ENCODE measurements at regions not wholly inside any gene's neighbourhood (a gene's known extent, or its start where the extent isn't known, plus 50 kb on each side); places are given as distances from the start of the nearest gene placed in this dataset.

GRCh38 chr1:204812842-204813241 is 57.8 kb upstream of the NFASC start:
- TF ChIP-seq, protein P1, sequence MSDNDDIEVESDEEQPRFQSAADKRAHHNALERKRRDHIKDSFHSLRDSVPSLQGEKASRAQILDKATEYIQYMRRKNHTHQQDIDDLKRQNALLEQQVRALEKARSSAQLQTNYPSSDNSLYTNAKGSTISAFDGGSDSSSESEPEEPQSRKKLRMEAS (IDR thresholded peaks at IDR 0.05), result no peak
- TF ChIP-seq CTCF (IDR thresholded peaks at IDR 0.05 in 2 of 3, conservative IDR thresholded peaks at IDR 0.05 in 1 of 3; ENCODE audit: borderline replicate concordance in 1 of 3, insufficient read depth in 1 of 3, low read depth in 2 of 3, low read length in 2 of 3), result no peak
- TF ChIP-seq POLR2AphosphoS5 (IDR thresholded peaks at IDR 0.05; ENCODE audit: low read depth, low read length), result no peak
- TF ChIP-seq POLR2A (IDR thresholded peaks at IDR 0.05; ENCODE audit: borderline replicate concordance, extremely low read depth, insufficient read depth, insufficient read length), result no peak
- no peak for TF ChIP-seq ELF1 (IDR thresholded peaks at IDR 0.05; ENCODE audit: borderline replicate concordance, low read depth)
- TF ChIP-seq EZH2phosphoT487 (IDR thresholded peaks at IDR 0.05; ENCODE audit: borderline replicate concordance), result no peak
- TF ChIP-seq ZFX (IDR thresholded peaks at IDR 0.05), result no peak
- TF ChIP-seq YY1 (IDR thresholded peaks at IDR 0.05; ENCODE audit: extremely low read depth, insufficient replicate concordance, low read depth, low read length), result no peak
- TF ChIP-seq SP1 (IDR thresholded peaks at IDR 0.05; ENCODE audit: low read depth), result no peak
- no peak for TF ChIP-seq EZH2 (IDR thresholded peaks at IDR 0.05)
- no peak for TF ChIP-seq ATF3 (IDR thresholded peaks at IDR 0.05)
- TF ChIP-seq, protein P2, sequence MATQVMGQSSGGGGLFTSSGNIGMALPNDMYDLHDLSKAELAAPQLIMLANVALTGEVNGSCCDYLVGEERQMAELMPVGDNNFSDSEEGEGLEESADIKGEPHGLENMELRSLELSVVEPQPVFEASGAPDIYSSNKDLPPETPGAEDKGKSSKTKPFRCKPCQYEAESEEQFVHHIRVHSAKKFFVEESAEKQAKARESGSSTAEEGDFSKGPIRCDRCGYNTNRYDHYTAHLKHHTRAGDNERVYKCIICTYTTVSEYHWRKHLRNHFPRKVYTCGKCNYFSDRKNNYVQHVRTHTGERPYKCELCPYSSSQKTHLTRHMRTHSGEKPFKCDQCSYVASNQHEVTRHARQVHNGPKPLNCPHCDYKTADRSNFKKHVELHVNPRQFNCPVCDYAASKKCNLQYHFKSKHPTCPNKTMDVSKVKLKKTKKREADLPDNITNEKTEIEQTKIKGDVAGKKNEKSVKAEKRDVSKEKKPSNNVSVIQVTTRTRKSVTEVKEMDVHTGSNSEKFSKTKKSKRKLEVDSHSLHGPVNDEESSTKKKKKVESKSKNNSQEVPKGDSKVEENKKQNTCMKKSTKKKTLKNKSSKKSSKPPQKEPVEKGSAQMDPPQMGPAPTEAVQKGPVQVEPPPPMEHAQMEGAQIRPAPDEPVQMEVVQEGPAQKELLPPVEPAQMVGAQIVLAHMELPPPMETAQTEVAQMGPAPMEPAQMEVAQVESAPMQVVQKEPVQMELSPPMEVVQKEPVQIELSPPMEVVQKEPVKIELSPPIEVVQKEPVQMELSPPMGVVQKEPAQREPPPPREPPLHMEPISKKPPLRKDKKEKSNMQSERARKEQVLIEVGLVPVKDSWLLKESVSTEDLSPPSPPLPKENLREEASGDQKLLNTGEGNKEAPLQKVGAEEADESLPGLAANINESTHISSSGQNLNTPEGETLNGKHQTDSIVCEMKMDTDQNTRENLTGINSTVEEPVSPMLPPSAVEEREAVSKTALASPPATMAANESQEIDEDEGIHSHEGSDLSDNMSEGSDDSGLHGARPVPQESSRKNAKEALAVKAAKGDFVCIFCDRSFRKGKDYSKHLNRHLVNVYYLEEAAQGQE (IDR thresholded peaks at IDR 0.05; ENCODE audit: low read depth), result no peak
- TF ChIP-seq TCF7L2 (IDR thresholded peaks at IDR 0.05; ENCODE audit: borderline replicate concordance, extremely low read depth, insufficient read depth, insufficient read length), result no peak
